H1 (cell line): ENCODE measurements at regions not wholly inside any gene's neighbourhood (a gene's known extent, or its start where the extent isn't known, plus 50 kb on each side); places are given as distances from the start of the nearest gene placed in this dataset.
"Not testable (repeated sequence)": the region's sequence is repeated elsewhere in the genome, so short reads cannot be mapped to it uniquely, and the experiment has no call there.

ENCODE experiments used
- CTCF ChIA-PET: fragments of 300-600 bp; sonication (Branson Sonifier 250); formaldehyde crosslinking; loops from one replicate; lab custom pipeline; 2021; ENCODE audit not compliant: partially characterized antibody; lab: Charles Lee
- POLR2A ChIA-PET: fragments of 300-600 bp; sonication (Branson Sonifier 250); formaldehyde crosslinking; loops from one replicate; lab custom pipeline; 2021; ENCODE audit warnings: inconsistent platforms; ENCODE audit not compliant: partially characterized antibody; lab: Charles Lee
- DNase-seq, 2 experiments: peaks; one replicate each; pipeline versions ENCODE4 v3.0.0 to v3.0.0-alpha.2; 2010 to 2022; ENCODE audit warnings: low spot score in 2 of 2, low read depth in 1 of 2, mixed read lengths in 1 of 2
- FAIRE-seq: peaks from 2 replicates; lab custom pipeline; 2011; peaks lifted over from hg19 to GRCh38; lab: Jason Lieb, UNC
- H2AFZ ChIP-seq: 2 replicates; pipeline ENCODE4 v1.8.1; 2012; ENCODE audit warnings: low read length, inconsistent platforms
- H2AK5ac ChIP-seq: 2 replicates; pipeline ENCODE4 v1.6.1; 2013; ENCODE audit warnings: low read depth, low read length
- H2BK120ac ChIP-seq: replicated peaks from 2 replicates; pipeline ENCODE3; 2013; ENCODE audit warnings: low read depth, low read length, inconsistent platforms
- H2BK12ac ChIP-seq: 2 replicates; pipeline ENCODE4 v1.6.1; 2013; ENCODE audit warnings: low read depth, low read length
- H2BK15ac ChIP-seq: 2 replicates; pipeline ENCODE4 v1.6.1; 2013; ENCODE audit warnings: low read length
- H2BK20ac ChIP-seq: 2 replicates; pipeline ENCODE4 v1.6.1; 2013; ENCODE audit warnings: low read length
- H2BK5ac ChIP-seq: 2 replicates; pipeline ENCODE4 v1.6.1; 2013; ENCODE audit warnings: low read depth, low read length
- H3K14ac ChIP-seq: 2 replicates; pipeline ENCODE4 v1.6.1; 2013; ENCODE audit warnings: inconsistent platforms; ENCODE audit not compliant: insufficient read length
- H3K18ac ChIP-seq: 2 replicates; pipeline ENCODE4 v1.6.1; 2013; ENCODE audit warnings: low read length; ENCODE audit errors: extremely low read depth
- H3K23ac ChIP-seq: 2 replicates; pipeline ENCODE4 v1.6.1; 2013; ENCODE audit warnings: inconsistent platforms; ENCODE audit not compliant: insufficient read length
- H3K23me2 ChIP-seq: 2 replicates; pipeline ENCODE4 v1.6.1; 2013; ENCODE audit warnings: low read depth, low read length
- H3K27ac ChIP-seq: 2 replicates; pipeline ENCODE4 v1.6.1; 2011; ENCODE audit warnings: low read depth, low read length, inconsistent platforms
- H3K27me3 ChIP-seq, 4 experiments: replicated peaks in 1 of 4; 1 replicate in 1 of 4; 2 replicates in 3 of 4; pipeline versions ENCODE4 v1.6.1 to v1.8.1; 2011 to 2013; ENCODE audit warnings: low read length in 3 of 4, mild to moderate bottlenecking in 3 of 4, inconsistent platforms in 2 of 4, mixed read lengths in 2 of 4, moderate library complexity in 1 of 4; ENCODE audit not compliant: control insufficient read depth in 3 of 4, insufficient read depth in 3 of 4; ENCODE audit errors: extremely low read depth in 1 of 4
- H3K36me3 ChIP-seq, 4 experiments: 2 replicates each; pipeline versions ENCODE4 v1.6.1 to v1.8.1; 2011 to 2013; ENCODE audit warnings: mild to moderate bottlenecking in 4 of 4, low read length in 3 of 4, moderate library complexity in 2 of 4, control low read depth in 1 of 4, inconsistent platforms in 1 of 4; ENCODE audit not compliant: insufficient read depth in 4 of 4, control insufficient read depth in 2 of 4
- H3K4ac ChIP-seq: replicated peaks from 2 replicates; pipeline ENCODE3; 2013; ENCODE audit warnings: low read length, low read depth, mixed read lengths, inconsistent platforms; ENCODE audit not compliant: insufficient read length
- H3K4me1 ChIP-seq, 4 experiments: replicated peaks in 1 of 4; 1 replicate in 1 of 4; 2 replicates in 3 of 4; pipeline versions ENCODE4 v1.6.1 to v1.8.1; 2011 to 2013; ENCODE audit warnings: low read length in 3 of 4, inconsistent platforms in 2 of 4, mixed read lengths in 1 of 4; ENCODE audit not compliant: insufficient read depth in 4 of 4, control insufficient read depth in 3 of 4
- H3K4me2 ChIP-seq, 2 experiments: 2 replicates each; pipeline versions ENCODE4 v1.6.1 to v1.8.1; 2011 to 2013; ENCODE audit warnings: low read depth in 2 of 2, low read length in 2 of 2, control low read depth in 1 of 2, inconsistent platforms in 1 of 2, mild to moderate bottlenecking in 1 of 2; ENCODE audit not compliant: insufficient read depth in 1 of 2
- H3K4me3 ChIP-seq, 4 experiments: fragments of 200-600, 300-600 bp in 1 of 4; sonication (generic), shearing (Covaris generic), sonication (Bioruptor Twin) in 1 of 4; 2 replicates each; pipeline versions ENCODE4 v1.5.1 to v1.8.1; 2011 to 2016; ENCODE audit warnings: low read length in 4 of 4, low read depth in 3 of 4, control low read depth in 2 of 4, inconsistent platforms in 2 of 4, mild to moderate bottlenecking in 2 of 4, mixed read lengths in 1 of 4, moderate library complexity in 1 of 4; ENCODE audit not compliant: insufficient read depth in 2 of 4; ENCODE audit errors: extremely low read depth in 1 of 4
- H3K56ac ChIP-seq: replicated peaks from 2 replicates; pipeline ENCODE3; 2013; ENCODE audit warnings: low read depth, mild to moderate bottlenecking, mixed read lengths, low read length, inconsistent platforms; ENCODE audit not compliant: insufficient read length
- H3K79me1 ChIP-seq: 2 replicates; pipeline ENCODE4 v1.6.1; 2013; ENCODE audit warnings: low read depth, low read length, control low read depth
- H3K79me2 ChIP-seq, 2 experiments: 2 replicates each; pipeline versions ENCODE4 v1.6.1 to v1.8.1; 2012 to 2013; ENCODE audit warnings: low read length in 2 of 2, mild to moderate bottlenecking in 2 of 2, inconsistent platforms in 1 of 2; ENCODE audit not compliant: insufficient read depth in 2 of 2, control insufficient read depth in 1 of 2
- H3K9ac ChIP-seq, 4 experiments: replicated peaks in 1 of 4; 1 replicate in 1 of 4; 2 replicates in 3 of 4; pipeline versions ENCODE4 v1.6.1 to v1.8.1; 2011 to 2013; ENCODE audit warnings: low read depth in 3 of 4, low read length in 3 of 4, control low read depth in 2 of 4, mild to moderate bottlenecking in 2 of 4, moderate library complexity in 2 of 4, inconsistent platforms in 1 of 4; ENCODE audit errors: extremely low read depth in 1 of 4
- H3K9me3 ChIP-seq, 2 experiments: 2 replicates each; pipeline versions ENCODE4 v1.6.1 to v1.8.1; 2012 to 2013; ENCODE audit warnings: mild to moderate bottlenecking in 2 of 2, moderate library complexity in 2 of 2, control low read depth in 1 of 2, inconsistent platforms in 1 of 2, low read depth in 1 of 2, low read length in 1 of 2, mixed read lengths in 1 of 2; ENCODE audit not compliant: insufficient read depth in 2 of 2
- H4K20me1 ChIP-seq, 2 experiments: replicated peaks in 1 of 2; 2 replicates each; pipeline versions ENCODE3 to v1.8.1; 2011 to 2013; ENCODE audit warnings: inconsistent platforms in 2 of 2, low read length in 2 of 2, mild to moderate bottlenecking in 1 of 2; ENCODE audit not compliant: insufficient read depth in 2 of 2, control insufficient read depth in 1 of 2
- H4K5ac ChIP-seq: 2 replicates; pipeline ENCODE4 v1.6.1; 2013; ENCODE audit warnings: low read length, low read depth, mixed read lengths, inconsistent platforms; ENCODE audit not compliant: insufficient read length
- H4K8ac ChIP-seq: 2 replicates; pipeline ENCODE4 v1.8.0; 2013; ENCODE audit warnings: mild to moderate bottlenecking, moderate library complexity, low read length, inconsistent platforms; ENCODE audit not compliant: insufficient read depth; ENCODE audit errors: extremely low read depth
- H4K91ac ChIP-seq: replicated peaks from 2 replicates; pipeline ENCODE3; 2013; ENCODE audit warnings: low read length, mixed read lengths, inconsistent platforms; ENCODE audit not compliant: insufficient read length
- HDAC6 ChIP-seq: IDR thresholded peaks from one replicate; pipeline ENCODE4 v1.7.1; 2012; ENCODE audit warnings: low read depth, mild to moderate bottlenecking, inconsistent platforms, low read length, moderate library complexity
- POLR2AphosphoS5 ChIP-seq: IDR thresholded peaks from 2 replicates; pipeline ENCODE4 v1.6.1; 2011; ENCODE audit warnings: low read depth, low read length
- SIRT6 ChIP-seq: IDR thresholded peaks from one replicate; pipeline ENCODE4 v1.7.1; 2012; ENCODE audit warnings: low read length, inconsistent platforms
- SRF ChIP-seq: IDR thresholded peaks from 2 replicates; pipeline ENCODE4 v1.6.1; 2011; ENCODE audit warnings: mild to moderate bottlenecking, low read depth, low read length, moderate library complexity
- SUZ12 ChIP-seq: fragments of 200-600 bp; sonication (generic); IDR thresholded peaks from 2 replicates; pipeline ENCODE4 v1.6.1; 2012; ENCODE audit warnings: mild to moderate bottlenecking, inconsistent platforms, low read length, moderate library complexity, mixed read lengths
- WGBS, 2 experiments: shearing (Covaris generic) in 1 of 2; methylation state at CpG; one replicate each; pipeline versions ENCODE4 v1.1.6 to v1.1.7; 2013 to 2015; ENCODE audit warnings: low lambda C conversion rate in 2 of 2, mixed read lengths in 2 of 2, inconsistent platforms in 1 of 2, low coverage in 1 of 2, missing lambda C conversion rate in 1 of 2; ENCODE audit not compliant: insufficient replicate concordance in 2 of 2, insufficient coverage in 1 of 2, insufficient read length in 1 of 2; ENCODE audit errors: extremely low coverage in 1 of 2, missing lambda C conversion rate in 1 of 2; 5-methylcytosine and 5-hydroxymethylcytosine counted together

- TF ChIP-seq SRF (no peak), SIRT6 (no peak), SUZ12 (no peak), HDAC6 (no peak), POLR2AphosphoS5 (no peak)
Measured at GRCh38 chr11:26878959-26879581, 114.8 kb upstream of the FIBIN start (continued).

- not testable (repeated sequence) for H2AK5ac ChIP-seq, H3K9ac ChIP-seq
Measured at GRCh38 chr11:26882363-26882880, 111.5 kb upstream of the FIBIN start.

More at GRCh38 chr11:26882363-26882880, 111.5 kb upstream of the FIBIN start:
- H3K9me3 ChIP-seq: peaks cover 10 to 19% of the 10 kb centered on the region in 2 experiments; a peak in 2 of 4 replicates
- H2BK5ac ChIP-seq, H4K20me1 ChIP-seq, H3K4me2 ChIP-seq, H3K23ac ChIP-seq, H4K8ac ChIP-seq, POLR2A ChIA-PET, H2BK12ac ChIP-seq, H2BK15ac ChIP-seq, H3K27ac ChIP-seq, H2AFZ ChIP-seq, FAIRE-seq, H4K5ac ChIP-seq, H3K4ac ChIP-seq, H3K23me2 ChIP-seq, H3K36me3 ChIP-seq, H3K79me1 ChIP-seq, H2BK20ac ChIP-seq, H3K4me3 ChIP-seq, H3K4me1 ChIP-seq, H3K14ac ChIP-seq, H4K91ac ChIP-seq, H3K27me3 ChIP-seq, H2BK120ac ChIP-seq, DNase-seq, H3K56ac ChIP-seq, H3K18ac ChIP-seq, H3K79me2 ChIP-seq: not testable (repeated sequence)
- CTCF ChIA-PET: interaction anchor here (0.8 to 1.4 kb wide), 2 partner anchors 17 to 21 kb away, joined by 3 to 5 read pairs; no protein-coding TSS in a partner anchor
- WGBS, 2 experiments: 100% methylated on average over 2 of the region's 4 CpGs; no CpG with 5 or more reads in 1 of the 2 experiments
